Hematopoietic multipotent progenitor cell treated with erythropoietin and hydrocortisone succinate and interleukin-3 and kit ligand, for 15 days (in vitro differentiated cells): ENCODE measurements at regions not wholly inside any gene's neighbourhood (a gene's known extent, or its start where the extent isn't known, plus 50 kb on each side); places are given as distances from the start of the nearest gene placed in this dataset.
"Not testable (repeated sequence)": the region's sequence is repeated elsewhere in the genome, so short reads cannot be mapped to it uniquely, and the experiment has no call there.

ENCODE experiments used
- DNase-seq: peaks from one replicate; pipeline ENCODE4 v3.0.0-alpha.2; 2015; ENCODE audit warnings: low spot score

GRCh38 chr7:82562716-82563404 is 119.3 kb upstream of the CACNA2D1 start:
- no peak for DNase-seq

GRCh38 chr7:82559193-82559805 is 115.7 kb upstream of the CACNA2D1 start:
- DNase-seq: no peak

DNA sequence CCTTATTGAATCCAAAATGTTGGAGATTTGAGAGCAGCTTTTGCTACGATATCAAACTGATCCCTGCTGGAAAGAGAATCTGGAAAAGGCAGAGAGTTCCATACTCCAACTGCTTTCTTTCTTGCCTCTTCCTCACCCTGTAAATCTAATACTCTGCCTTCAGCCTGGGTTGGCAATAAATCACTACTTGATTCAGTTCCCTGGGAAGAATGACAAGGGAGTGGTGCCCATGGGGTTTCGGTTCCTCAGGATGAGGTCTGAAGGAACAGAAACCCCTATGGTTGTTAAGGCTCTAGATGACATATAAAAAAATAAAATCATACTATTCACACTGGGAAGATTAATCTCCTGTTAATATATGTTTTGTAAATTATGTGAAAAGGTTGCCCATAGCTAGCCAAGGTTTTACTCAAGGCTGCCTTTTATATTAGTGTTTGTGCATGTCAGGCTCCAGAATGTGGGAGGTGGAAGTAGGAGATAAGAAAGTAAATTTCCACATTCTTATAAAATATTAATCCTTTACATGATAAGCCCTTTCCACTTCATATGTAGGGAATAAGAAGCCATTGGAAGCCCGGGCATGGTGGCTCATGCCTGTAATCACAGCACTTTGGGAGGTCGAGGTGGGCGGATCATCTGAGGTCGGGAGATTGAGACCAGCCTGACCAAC is 106.2 kb upstream of the CACNA2D1 start:
- no peak for DNase-seq

DNA sequence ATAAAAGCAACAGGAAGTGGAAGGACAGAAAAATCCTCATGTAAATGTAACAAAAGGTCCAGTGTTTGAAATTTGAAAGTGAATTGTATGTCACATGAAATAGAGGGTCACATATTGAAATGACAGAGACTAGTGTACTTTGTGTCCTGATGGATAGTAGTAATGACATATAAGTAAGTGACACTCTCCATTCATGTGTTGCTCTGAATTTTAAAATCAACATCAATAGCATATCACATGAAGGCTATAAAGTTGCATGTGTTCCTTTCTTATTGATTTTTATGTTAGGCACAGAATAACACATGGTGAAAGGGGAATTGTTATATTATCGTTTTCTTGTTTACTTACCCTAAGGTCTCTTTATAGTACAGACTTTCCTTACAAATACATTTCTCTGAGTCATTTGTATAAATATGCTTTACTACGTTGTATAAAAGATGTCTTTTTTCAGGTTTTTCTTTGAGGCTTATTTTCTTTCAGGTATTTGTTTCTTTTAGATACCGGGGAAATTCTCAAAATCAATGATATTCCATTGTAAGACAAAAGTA is 104.6 kb upstream of the CACNA2D1 start:
- DNase-seq: no peak

DNA sequence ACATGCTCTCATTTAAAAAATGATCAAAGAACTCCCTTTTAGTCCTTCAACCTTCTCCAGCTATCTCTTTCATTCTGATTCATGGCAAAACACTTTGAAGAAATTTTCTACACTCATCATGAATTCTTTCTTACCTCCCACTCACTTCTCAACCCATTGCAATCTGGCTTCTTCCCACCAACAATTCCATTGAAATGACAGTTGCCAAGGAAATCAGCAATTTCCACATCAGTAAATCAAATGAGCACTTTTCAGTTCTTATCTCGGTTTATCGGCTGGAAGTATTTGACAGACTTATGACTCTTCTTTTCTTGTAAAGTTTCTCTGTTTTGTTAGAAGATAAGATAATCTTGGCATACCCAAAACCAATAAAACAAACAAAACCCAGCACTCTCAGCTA is 99.1 kb upstream of the CACNA2D1 start:
- no peak for DNase-seq

GRCh38 chr7:82539969-82540368 is 96.4 kb upstream of the CACNA2D1 start:
- DNase-seq: no peak

- no peak for DNase-seq
Measured at GRCh38 chr7:82534684-82535083, 91.1 kb upstream of the CACNA2D1 start.

GRCh38 chr7:82530361-82530760 is 86.8 kb upstream of the CACNA2D1 start:
- no peak for DNase-seq

GRCh38 chr7:82528577-82529310 is 85.2 kb upstream of the CACNA2D1 start:
- DNase-seq: no peak

- no peak for DNase-seq
Measured at GRCh38 chr7:82527851-82528250, 84.3 kb upstream of the CACNA2D1 start.

DNA sequence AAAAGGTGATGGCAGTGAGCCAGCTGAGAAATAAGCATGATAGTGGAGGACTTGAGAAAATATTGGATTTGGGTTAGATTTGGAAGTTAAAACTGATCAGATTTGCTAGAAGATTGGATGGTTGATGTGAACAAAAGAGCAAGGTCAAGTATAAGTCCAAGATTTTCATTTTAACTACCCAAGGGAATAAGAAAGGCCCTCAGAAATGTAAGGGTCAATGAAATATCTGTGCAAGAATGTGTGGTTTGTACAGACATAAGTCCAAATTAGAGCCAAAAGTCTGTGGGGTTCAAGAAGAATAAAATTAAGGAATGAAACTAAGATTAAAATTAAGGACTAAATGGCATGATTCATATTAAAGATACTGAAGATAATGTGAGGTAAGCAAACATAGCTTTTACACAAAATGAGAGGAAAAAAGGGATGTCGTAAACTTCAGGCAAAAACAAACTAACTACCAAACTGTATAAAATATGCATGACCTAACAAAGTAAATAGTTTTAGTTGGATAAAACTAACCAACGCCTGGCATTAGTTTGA is 78.4 kb upstream of the CACNA2D1 start:
- no peak for DNase-seq

DNA sequence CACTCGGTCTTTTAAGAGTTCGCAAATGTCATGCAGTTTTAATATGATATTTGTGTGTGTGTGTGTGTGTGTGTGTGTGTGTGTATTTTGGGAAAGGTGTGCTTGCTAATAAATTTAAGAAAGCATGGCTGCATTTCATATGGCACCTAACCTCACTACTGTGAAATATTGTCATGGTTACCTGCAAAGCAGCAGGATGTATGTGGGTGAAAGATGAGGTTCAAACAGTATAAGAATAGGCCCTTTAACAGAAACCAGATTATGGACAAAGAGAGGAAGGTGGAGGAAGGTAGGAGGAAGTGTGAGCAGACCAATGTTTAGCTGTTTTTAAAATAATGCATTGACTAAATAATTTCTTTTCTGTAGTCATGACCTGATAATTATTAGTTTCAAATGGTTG is 73.5 kb upstream of the CACNA2D1 start:
- DNase-seq: no peak

DNA sequence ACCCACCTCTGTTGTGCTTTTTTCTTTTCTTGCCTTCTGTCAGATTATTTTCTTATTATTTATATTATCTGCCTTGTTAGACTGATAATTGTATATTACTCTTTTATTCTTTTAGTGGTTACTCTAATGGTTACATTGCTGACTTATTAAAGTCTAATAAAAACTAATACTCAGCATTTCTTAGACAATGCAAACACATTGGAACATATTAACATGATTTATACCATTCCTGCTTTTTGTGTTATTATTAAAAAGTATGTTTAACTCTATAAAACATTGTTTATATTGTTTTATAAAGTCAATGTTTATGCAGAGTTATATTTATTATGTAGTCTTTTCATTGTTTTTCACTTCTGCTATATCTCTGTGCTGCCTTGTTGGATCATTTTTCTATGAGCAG is 68.0 kb upstream of the CACNA2D1 start:
- DNase-seq: no peak

GRCh38 chr7:82507976-82508677 is 64.5 kb upstream of the CACNA2D1 start:
- DNase-seq: no peak

- no peak for DNase-seq
Measured at GRCh38 chr7:82507365-82507975, 63.9 kb upstream of the CACNA2D1 start.

DNA sequence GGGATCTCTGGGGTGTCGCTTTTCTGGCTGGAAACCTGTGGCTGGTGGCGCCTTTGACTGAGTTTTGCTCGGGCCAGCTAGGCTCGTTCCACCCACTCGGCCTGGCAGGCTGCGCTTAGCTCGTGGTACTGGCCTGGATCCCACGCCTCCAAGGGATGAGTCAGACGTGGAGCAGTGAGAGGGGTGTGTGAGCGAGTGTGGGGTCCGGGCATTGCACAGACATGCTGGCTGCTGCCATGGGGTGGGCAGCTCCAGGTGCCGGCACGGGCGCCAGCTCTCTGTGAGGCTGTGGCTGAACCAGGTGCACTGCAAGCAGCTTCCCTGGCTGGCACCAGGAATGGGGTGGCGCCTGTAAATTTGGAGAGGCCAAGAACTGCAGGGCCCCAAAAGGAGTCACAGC is 63.1 kb upstream of the CACNA2D1 start:
- DNase-seq: no peak

- no peak for DNase-seq
Measured at GRCh38 chr7:82506208-82506607, 62.6 kb upstream of the CACNA2D1 start.

GRCh38 chr7:82501346-82501745 is 57.8 kb upstream of the CACNA2D1 start:
- DNase-seq: no peak

GRCh38 chr7:82499546-82499945 is 56.0 kb upstream of the CACNA2D1 start:
- DNase-seq: not testable (repeated sequence)

- DNase-seq: no peak
Measured at GRCh38 chr7:82494420-82494819, 50.8 kb upstream of the CACNA2D1 start.
